ENCODE measurements at regions not wholly inside any gene's neighbourhood (a gene's known extent, or its start where the extent isn't known, plus 50 kb on each side); places are given as distances from the start of the nearest gene placed in this dataset.

DNA sequence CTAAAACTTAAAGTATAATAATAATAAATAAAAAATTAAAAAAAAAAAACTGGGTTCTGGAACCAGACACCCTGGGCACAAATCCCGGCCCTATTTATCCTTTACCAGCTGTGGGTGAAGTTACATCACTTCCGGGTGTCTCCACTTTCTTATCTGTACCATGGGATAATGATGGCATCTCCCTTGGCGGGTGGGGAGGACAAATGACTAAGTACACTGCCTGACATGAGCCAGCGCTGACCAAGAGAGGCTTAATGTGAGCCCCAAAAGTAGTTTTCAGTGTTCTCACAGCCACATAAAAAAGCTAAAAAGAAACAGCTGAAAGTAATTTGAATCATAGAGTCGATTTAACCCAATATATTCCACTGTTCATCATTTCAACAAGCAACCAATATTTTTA is 424.9 kb downstream of the SOX9 start:
- TF ChIP-seq, protein P1, sequence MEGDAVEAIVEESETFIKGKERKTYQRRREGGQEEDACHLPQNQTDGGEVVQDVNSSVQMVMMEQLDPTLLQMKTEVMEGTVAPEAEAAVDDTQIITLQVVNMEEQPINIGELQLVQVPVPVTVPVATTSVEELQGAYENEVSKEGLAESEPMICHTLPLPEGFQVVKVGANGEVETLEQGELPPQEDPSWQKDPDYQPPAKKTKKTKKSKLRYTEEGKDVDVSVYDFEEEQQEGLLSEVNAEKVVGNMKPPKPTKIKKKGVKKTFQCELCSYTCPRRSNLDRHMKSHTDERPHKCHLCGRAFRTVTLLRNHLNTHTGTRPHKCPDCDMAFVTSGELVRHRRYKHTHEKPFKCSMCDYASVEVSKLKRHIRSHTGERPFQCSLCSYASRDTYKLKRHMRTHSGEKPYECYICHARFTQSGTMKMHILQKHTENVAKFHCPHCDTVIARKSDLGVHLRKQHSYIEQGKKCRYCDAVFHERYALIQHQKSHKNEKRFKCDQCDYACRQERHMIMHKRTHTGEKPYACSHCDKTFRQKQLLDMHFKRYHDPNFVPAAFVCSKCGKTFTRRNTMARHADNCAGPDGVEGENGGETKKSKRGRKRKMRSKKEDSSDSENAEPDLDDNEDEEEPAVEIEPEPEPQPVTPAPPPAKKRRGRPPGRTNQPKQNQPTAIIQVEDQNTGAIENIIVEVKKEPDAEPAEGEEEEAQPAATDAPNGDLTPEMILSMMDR (IDR thresholded peaks at IDR 0.05) = no peak

DNA sequence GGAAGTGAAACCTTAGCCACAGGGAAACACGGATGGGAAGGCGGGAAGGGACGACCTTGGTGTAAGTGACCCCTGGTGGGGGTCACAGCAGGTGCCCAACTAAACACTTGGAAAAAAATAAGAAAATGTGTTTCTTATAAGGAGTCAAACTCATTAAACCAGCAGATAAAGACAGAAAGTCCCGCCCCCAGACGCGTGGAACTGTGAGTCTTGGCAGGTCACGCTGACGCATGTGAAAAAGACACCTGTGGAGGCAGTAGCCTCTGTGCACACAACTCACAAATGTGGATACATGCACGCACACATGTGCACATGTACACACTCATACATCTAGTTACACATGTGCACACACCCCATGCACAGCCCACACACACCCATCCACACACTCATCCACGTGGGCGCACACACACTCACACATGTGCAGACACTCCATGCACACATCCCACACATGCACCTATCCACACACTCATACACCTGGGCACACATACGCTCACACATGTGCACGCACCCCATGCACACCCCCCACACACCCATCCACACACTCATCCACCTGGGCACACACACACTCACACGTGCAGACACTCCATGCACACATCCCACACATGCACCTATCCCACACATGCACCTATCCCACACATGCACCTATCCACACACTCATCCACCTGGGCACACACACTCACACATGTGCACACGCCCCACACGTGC is 432.4 kb downstream of the SOX9 start:
- TF ChIP-seq, protein P1 (IDR thresholded peaks at IDR 0.05) = no peak

- TF ChIP-seq, protein P1 (IDR thresholded peaks at IDR 0.05) = no peak
Observed at GRCh38 chr17:72554508-72554907, 433.7 kb downstream of the SOX9 start.

GRCh38 chr17:72555052-72555451 is 434.2 kb downstream of the SOX9 start:
- TF ChIP-seq, protein P1 (IDR thresholded peaks at IDR 0.05) = no peak

DNA sequence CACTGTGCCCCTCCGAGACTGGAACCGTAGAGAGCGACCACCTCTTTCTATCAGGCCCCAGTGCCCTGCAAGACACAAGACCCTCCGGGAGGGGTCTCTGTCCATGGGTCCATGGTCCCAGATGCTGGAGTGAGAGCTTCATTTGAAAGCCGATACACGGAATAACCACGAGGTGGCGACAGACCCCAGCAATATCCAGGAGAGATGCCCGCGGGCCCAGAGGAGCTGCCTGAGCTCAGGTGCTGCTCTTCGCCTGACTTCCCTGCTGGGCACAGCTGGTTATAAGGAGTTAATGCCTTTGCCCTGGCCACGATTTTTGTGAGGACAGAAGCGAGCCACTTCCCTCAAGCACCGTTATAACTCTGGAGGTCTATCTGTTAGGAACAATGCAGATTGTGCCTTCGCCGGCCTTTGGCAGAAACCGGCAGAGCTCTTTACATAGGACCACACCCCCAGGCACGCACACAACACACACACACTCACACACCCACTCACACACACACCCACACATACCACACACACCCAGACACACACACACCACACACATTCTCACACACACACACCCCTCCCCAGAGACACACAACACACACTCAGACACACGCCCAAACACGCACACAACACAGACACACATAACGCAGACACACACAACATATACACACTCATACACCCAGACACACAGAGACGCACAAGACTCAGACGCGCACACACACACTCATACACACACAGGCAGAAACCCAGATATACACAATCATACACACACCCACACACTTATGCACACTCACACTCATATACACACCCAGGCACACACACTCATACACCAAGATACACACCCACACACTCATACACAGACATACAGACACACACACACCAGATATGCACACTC is 436.4 kb downstream of the SOX9 start:
- TF ChIP-seq, protein P1 (IDR thresholded peaks at IDR 0.05) = peak; percentile 86

DNA sequence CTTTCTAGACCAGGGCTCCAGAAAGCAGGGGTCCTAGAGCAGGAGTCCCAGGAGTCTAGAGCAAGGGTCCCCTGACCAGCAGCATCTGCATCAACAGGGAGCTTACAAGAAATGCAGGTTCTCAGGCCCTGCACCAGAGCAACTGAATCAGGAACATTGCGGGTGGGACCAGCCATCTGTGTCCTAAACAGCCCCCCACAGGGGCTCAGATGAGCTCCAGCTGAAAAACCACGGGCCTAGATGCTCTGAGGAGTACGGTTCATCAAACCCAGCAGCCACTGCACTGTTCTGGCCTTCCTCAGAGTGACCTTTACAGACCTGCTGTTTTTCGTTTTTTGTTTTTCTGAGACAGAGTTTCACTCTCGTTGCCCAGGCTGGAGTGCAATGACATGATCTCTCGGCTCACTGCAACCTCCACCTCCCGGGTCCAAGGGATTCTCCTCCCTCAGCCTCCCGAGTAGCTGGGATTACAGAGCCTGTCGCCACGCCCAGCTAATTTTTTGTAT is 438.2 kb downstream of the SOX9 start:
- TF ChIP-seq, protein P1 (IDR thresholded peaks at IDR 0.05) = no peak

DNA sequence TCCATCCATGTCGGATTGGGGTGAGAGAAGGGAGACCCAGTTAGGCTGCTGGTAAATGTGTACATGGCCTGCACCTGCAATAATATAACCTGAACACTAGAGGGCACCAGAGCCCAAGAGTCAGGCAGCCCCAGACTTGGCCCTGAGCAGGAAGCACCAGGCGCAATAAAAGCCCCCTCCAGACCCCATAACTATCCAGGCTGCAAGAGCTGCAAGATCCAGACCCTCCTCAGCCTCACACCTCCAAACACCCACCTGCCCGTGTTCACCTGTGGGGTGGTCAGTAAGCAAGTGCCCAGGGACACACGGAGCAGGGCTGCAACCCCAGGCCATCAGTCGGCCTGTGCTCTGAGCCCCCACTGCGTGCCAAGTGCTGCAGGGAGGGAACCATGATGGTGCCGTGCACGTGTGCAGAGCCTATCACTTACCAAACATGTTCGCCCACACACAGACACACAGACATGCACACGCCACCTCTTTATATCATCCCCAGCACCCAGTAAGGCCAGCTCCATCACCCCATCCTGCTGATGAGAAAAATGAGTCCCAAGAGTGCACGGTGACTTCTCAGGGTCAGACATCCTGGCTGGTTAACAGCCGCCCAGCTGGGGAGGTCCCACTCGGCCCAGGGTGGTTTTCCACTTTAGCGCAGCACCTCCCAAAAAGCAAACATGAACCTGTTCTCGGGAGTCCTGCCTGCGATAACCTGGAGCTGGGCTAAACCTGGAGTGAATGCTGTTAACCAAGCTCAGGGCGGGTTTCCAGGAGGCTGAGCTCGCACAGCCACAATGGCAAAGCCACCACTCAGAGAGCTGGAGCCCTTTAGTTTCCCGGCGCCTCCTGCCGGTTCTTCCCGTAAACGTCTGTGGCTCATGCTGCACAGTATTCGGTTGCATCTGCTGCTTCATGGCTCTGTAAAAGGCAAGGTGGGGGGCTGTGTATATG is 439.8 kb downstream of the SOX9 start:
- TF ChIP-seq, protein P1 (IDR thresholded peaks at IDR 0.05) = peak; percentile 91
